OCI-LY7 (cell line): ENCODE measurements at regions not wholly inside any gene's neighbourhood (a gene's known extent, or its start where the extent isn't known, plus 50 kb on each side); places are given as distances from the start of the nearest gene placed in this dataset.

ENCODE experiments used
- BruUV-seq: library from RNA; stranded (reverse); fragments of 400-500 nt; replicated peaks from 2 replicates; lab custom pipeline; 2021; lab: Mats Ljungman, UMichigan
- CTCF ChIA-PET: fragments of 300-600 bp; sonication (Branson Sonifier 250); formaldehyde crosslinking; loops from one replicate; lab custom pipeline; 2022; ENCODE audit warnings: antibody characterized with exemption; ENCODE audit not compliant: unreplicated experiment; lab: Charles Lee
- POLR2A ChIA-PET: fragments of 300-600 bp; sonication (Branson Sonifier 250); formaldehyde crosslinking; loops from one replicate; lab custom pipeline; 2022; ENCODE audit warnings: antibody characterized with exemption; lab: Charles Lee
- DNase-seq: peaks from one replicate; pipeline ENCODE4 v3.0.0-alpha.2; 2015; ENCODE audit warnings: low spot score
- H2AFZ ChIP-seq: fragments of 200-600 bp; sonication (generic), shearing (Covaris generic); 2 replicates; pipeline ENCODE4 v1.6.1; 2014; ENCODE audit warnings: mild to moderate bottlenecking, antibody characterized with exemption, low read length, moderate library complexity
- H3K27ac ChIP-seq: fragments of 200-600 bp; sonication (generic); 2 replicates; pipeline ENCODE4 v1.5.1; 2014; ENCODE audit warnings: mixed run types, low read depth, mild to moderate bottlenecking, moderate library complexity, low read length, inconsistent platforms; ENCODE audit not compliant: poor library complexity, severe bottlenecking
- H3K36me3 ChIP-seq: fragments of 200-600 bp; sonication (generic); 2 replicates; pipeline ENCODE4 v1.6.1; 2014; ENCODE audit warnings: mild to moderate bottlenecking, antibody characterized with exemption, low read length, moderate library complexity, mixed read lengths; ENCODE audit not compliant: insufficient read depth
- H3K4me1 ChIP-seq: fragments of 200-600 bp; sonication (generic); 2 replicates; pipeline ENCODE4 v1.5.1; 2014; ENCODE audit warnings: mild to moderate bottlenecking, low read length; ENCODE audit not compliant: insufficient read depth, poor library complexity, severe bottlenecking
- H3K4me2 ChIP-seq: fragments of 200-600 bp; sonication (generic); 2 replicates; pipeline ENCODE4 v1.6.1; 2014; ENCODE audit warnings: mild to moderate bottlenecking, low read length
- H3K4me3 ChIP-seq: fragments of 200-600 bp; sonication (generic); 2 replicates; pipeline ENCODE4 v1.5.1; 2014; ENCODE audit warnings: mild to moderate bottlenecking, low read depth, low read length; ENCODE audit not compliant: poor library complexity, severe bottlenecking
- H3K79me2 ChIP-seq: fragments of 200-600 bp; sonication (generic); 2 replicates; pipeline ENCODE4 v1.6.1; 2016; ENCODE audit warnings: low read depth, mild to moderate bottlenecking, low read length, moderate library complexity, mixed read lengths; ENCODE audit not compliant: insufficient read depth
- H3K9me2 ChIP-seq: fragments of 200-600 bp; sonication (generic); 2 replicates; pipeline ENCODE4 v1.6.1; 2016; ENCODE audit warnings: mild to moderate bottlenecking, low read length, mixed read lengths; ENCODE audit not compliant: insufficient read depth
- H3K9me3 ChIP-seq: fragments of 200-600 bp; sonication (generic); 2 replicates; pipeline ENCODE4 v1.6.1; 2014; ENCODE audit warnings: mild to moderate bottlenecking, mixed run types, low read length, mixed read lengths
- H4K20me1 ChIP-seq: fragments of 200-600 bp; sonication (generic); 2 replicates; pipeline ENCODE4 v1.6.1; 2014; ENCODE audit warnings: mild to moderate bottlenecking, antibody characterized with exemption, low read length, moderate library complexity, mixed read lengths; ENCODE audit not compliant: insufficient read depth
- CTCF ChIP-seq: fragments of 200-600 bp; sonication (generic); conservative IDR thresholded peaks from 2 replicates; pipeline ENCODE4 v1.5.1; 2014; ENCODE audit warnings: mild to moderate bottlenecking, antibody characterized with exemption, low read length, moderate library complexity, mixed read lengths
- EZH2phosphoT487 ChIP-seq: fragments of 200-600 bp; sonication (generic); IDR thresholded peaks from 2 replicates; pipeline ENCODE4 v1.6.1; 2018; ENCODE audit warnings: low read depth, borderline replicate concordance, mild to moderate bottlenecking, mixed run types, antibody characterized with exemption, low read length, moderate library complexity, mixed read lengths
- intact Hi-C: fragments of 100-400 bp; cut with micrococcal nuclease; formaldehyde crosslinking; loops from one replicate; pipeline ENCODE4 v1.10.0; 2022; ENCODE audit not compliant: unreplicated experiment

DNA sequence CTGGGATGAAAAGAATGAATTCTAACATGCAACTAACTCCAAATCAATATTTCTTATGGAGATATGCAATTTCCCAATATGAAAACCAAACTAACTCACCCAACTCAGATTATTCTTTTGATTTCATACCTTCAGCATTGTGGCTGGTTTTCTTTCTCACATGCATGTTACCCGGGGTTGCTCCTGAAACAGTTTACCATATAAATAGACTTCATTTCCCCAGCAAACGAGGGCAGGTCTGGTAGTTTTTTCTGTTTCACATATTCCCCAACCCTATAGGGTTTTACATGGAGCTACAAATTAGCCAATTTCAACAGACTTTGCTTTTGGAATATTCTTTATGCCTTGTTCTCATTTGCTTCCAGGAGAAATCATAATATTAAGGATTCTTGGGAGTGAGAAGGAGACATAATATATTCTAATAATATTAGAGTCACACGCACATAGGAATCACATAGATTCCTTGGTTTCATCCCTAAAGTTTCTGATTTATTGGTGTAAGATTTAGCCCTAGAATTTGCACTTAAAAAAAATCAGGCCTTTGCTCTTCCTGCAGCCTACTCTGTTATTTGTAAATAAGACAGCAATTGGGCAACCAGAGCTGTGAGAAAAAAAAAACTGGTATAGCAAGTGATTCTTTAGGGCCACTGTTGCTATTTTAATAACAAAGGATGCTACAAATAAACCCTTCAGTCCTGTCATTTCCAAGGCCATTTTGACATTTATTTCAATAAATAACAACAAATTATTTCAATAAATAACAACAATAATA lies 60.3 kb upstream of the FAM20A start:
- Histone ChIP-seq H3K9me2 (no peaks in the 10 kb centered on the region), H3K4me1 (no peaks in the 10 kb centered on the region), H3K9me3 (no peaks in the 10 kb centered on the region), H3K36me3 (no peaks in the 10 kb centered on the region), H3K4me2 (no peak overlapping the region), H3K27ac (no peak overlapping the region), H3K79me2 (no peaks in the 10 kb centered on the region), H4K20me1 (no peaks in the 10 kb centered on the region), H2AFZ (no peak overlapping the region), H3K4me3 (no peak overlapping the region)
- TF ChIP-seq EZH2phosphoT487 (no peak), CTCF (no peak)
- CTCF ChIA-PET = no interaction called here
- DNase-seq = no peak
- BruUV-seq = no TSS peak
- POLR2A ChIA-PET = interaction anchor here (0.8 kb wide), 1 partner anchor 8 kb away, joined by 3 read pairs; no protein-coding TSS in a partner anchor
- intact Hi-C loops = no loop called here

DNA sequence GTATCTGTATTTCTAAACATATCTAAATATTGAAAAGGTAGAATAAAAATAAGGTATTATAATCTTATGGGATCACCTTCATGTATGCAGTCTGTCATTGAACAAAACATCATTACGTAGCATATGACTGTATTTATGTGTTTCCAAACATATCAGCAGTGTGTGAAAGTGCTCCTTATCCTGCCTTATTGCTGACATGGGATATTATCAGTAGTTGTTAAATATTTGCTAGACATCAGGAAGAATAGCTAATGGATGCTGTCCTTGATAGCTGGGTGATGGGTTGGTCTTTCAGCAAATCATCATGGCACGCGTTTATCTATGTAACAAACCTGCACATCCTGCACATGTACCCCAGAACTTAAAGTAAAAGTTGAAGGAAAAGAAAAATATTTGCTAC lies 59.1 kb upstream of the FAM20A start:
- no TSS peak for BruUV-seq
- Histone ChIP-seq H4K20me1 (no peaks in the 10 kb centered on the region), H3K4me1 (no peaks in the 10 kb centered on the region), H3K27ac (no peak overlapping the region), H3K36me3 (no peaks in the 10 kb centered on the region), H2AFZ (no peak overlapping the region), H3K4me2 (no peak overlapping the region), H3K9me2 (no peaks in the 10 kb centered on the region), H3K79me2 (no peaks in the 10 kb centered on the region), H3K9me3 (no peaks in the 10 kb centered on the region), H3K4me3 (no peak overlapping the region)
- CTCF ChIA-PET = no interaction called here
- intact Hi-C loops = no loop called here
- TF ChIP-seq EZH2phosphoT487 (no peak), CTCF (no peak)
- POLR2A ChIA-PET = interaction anchor here (0.8 kb wide), 1 partner anchor 9 kb away, joined by 3 read pairs; no protein-coding TSS in a partner anchor
- no peak for DNase-seq

DNA sequence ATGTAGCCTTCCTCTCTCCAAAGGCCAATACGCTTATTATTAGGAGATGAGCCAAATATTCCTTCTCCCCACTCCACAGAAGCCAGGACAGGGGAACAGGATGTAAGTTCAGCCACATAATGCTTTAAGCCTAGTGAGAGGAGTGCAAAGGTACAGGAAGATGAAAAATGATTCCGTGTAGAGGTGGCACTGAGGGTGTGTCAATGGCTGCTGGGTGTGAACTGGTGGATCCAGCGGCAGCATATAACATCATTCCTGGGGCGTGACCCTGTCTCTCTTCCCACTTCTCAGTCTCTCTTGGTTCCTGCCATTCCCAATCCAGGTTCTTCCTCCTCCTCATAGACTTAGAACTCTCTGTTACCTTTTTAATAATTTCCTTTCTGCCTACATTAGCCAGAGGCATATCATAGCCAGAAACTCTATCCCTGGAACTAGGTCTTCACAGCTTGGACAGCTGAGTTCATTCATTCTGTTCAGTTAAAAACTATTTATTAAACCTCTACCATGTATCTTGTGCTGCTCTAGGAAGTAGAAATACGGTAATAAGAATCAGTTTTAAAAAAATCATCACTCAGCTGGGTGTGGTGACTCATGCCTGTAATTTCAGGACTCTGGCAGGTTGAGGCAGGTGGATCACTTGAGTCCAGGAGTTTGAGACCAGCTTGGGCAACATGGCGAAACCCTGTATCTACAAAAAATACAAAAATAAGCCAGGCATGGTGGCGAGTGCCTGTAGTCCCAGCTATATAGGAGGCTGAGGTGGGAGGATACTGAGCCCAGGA lies 58.0 kb upstream of the FAM20A start:
- BruUV-seq = no TSS peak
- Histone ChIP-seq H3K9me3 (no peaks in the 10 kb centered on the region), H3K4me3 (no peak overlapping the region), H3K27ac (no peak overlapping the region), H4K20me1 (no peaks in the 10 kb centered on the region), H3K4me1 (no peaks in the 10 kb centered on the region), H2AFZ (no peak overlapping the region), H3K9me2 (no peaks in the 10 kb centered on the region), H3K4me2 (no peak overlapping the region), H3K36me3 (no peaks in the 10 kb centered on the region), H3K79me2 (no peaks in the 10 kb centered on the region)
- TF ChIP-seq CTCF (no peak), EZH2phosphoT487 (no peak)
- DNase-seq = no peak
- ChIA-PET POLR2A (no interaction called here), CTCF (no interaction called here)
- intact Hi-C loops = no loop called here
